ENCODE measurements at regions not wholly inside any gene's neighbourhood (a gene's known extent, or its start where the extent isn't known, plus 50 kb on each side); places are given as distances from the start of the nearest gene placed in this dataset.

DNA sequence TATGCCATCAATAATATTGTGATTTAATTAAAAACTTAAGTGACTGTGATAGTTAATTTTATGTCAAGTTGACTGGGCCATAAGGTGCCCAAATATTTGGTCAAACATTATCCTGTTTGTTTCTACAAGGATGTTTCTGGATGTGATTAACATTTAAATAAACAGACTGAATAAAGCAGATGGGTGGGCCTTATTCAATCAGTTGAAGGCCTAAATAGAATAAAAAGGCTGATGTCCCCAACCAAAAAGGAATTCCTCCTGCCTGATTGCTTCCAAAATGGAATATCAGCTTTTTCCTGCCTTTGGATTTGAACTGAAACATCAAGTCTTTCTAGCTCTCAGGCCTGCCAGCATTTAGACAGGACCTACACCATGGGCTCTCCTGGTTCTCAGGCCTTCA is 961.7 kb downstream of the NTRK3 start:
- H3K36me3 ChIP-seq (ENCODE audit: control insufficient read depth, insufficient read depth, low read length): no peaks in the 10 kb centered on the region
- no peaks in the 10 kb centered on the region for H3K4me1 ChIP-seq (ENCODE audit: control insufficient read depth, insufficient read depth, low read length)
- H3K9me3 ChIP-seq (ENCODE audit: control insufficient read depth, insufficient read depth, low read depth, low read length): no peaks in the 10 kb centered on the region
- BruUV-seq (replicated peaks): no TSS peak
- in situ Hi-C loops (cut with HindIII; ENCODE audit: low pct_unique_long_range_greater_than_20kb, low sequenced_read_pairs) (no loop called here), intact Hi-C loops (cut with micrococcal nuclease; ENCODE audit: unreplicated experiment) (no loop called here)
- TF ChIP-seq TCF7L2 (IDR thresholded peaks at IDR 0.05; ENCODE audit: low read depth, low read length) (no peak), REST (IDR thresholded peaks at IDR 0.05; ENCODE audit: insufficient read depth in 1 of 2, low read depth in 2 of 2, low read length in 1 of 2) (no peak), SIN3A (IDR thresholded peaks at IDR 0.05; ENCODE audit: borderline replicate concordance, insufficient read depth, low read depth, low read length) (no peak), POLR2AphosphoS5 (IDR thresholded peaks at IDR 0.05; ENCODE audit: low read depth, low read length) (no peak)
- TF ChIP-seq, protein P1, sequence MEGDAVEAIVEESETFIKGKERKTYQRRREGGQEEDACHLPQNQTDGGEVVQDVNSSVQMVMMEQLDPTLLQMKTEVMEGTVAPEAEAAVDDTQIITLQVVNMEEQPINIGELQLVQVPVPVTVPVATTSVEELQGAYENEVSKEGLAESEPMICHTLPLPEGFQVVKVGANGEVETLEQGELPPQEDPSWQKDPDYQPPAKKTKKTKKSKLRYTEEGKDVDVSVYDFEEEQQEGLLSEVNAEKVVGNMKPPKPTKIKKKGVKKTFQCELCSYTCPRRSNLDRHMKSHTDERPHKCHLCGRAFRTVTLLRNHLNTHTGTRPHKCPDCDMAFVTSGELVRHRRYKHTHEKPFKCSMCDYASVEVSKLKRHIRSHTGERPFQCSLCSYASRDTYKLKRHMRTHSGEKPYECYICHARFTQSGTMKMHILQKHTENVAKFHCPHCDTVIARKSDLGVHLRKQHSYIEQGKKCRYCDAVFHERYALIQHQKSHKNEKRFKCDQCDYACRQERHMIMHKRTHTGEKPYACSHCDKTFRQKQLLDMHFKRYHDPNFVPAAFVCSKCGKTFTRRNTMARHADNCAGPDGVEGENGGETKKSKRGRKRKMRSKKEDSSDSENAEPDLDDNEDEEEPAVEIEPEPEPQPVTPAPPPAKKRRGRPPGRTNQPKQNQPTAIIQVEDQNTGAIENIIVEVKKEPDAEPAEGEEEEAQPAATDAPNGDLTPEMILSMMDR (IDR thresholded peaks at IDR 0.05): no peak
- POLR2A ChIA-PET: no interaction called here
- ATAC-seq (no peak), DNase-seq (ENCODE audit: low read depth, low spot score) (no peak)
- no peaks in the 10 kb centered on the region for H3K27me3 ChIP-seq (ENCODE audit: control insufficient read depth, insufficient read depth, low read length)
- no peak overlapping the region for H3K27ac ChIP-seq (ENCODE audit: low read length)
- CTCF ChIA-PET: no interaction called here
- H3K4me3 ChIP-seq (ENCODE audit: low read depth in 2 of 2, low read length in 2 of 2): no peak overlapping the region

DNA sequence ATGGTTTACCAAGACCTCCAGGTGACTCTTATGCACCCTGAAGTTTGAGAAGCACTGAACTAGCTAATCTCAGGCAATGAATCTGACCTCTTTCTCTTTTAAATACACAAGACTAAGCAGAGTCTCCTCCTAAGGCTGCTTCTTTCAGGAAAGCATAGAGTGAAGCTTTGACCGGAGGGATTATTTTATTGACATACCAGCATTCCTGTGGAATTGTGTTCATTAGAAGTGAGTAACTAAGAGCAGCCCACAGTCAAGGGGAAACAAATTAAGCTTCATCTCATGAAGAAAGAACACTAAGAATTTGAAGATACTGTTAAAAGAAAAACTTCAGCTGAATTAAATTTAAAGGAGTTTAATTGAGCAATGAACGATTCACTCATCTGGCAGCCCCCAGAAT is 963.5 kb downstream of the NTRK3 start:
- intact Hi-C loops (cut with micrococcal nuclease; ENCODE audit: unreplicated experiment): no loop called here
- BruUV-seq (replicated peaks): no TSS peak
- CTCF ChIA-PET: no interaction called here
- Histone ChIP-seq H3K9me3 (ENCODE audit: control insufficient read depth, insufficient read depth, low read depth, low read length) (no peaks in the 10 kb centered on the region), H3K27ac (ENCODE audit: low read length) (no peak overlapping the region), H3K36me3 (ENCODE audit: control insufficient read depth, insufficient read depth, low read length) (no peaks in the 10 kb centered on the region), H3K4me3 (ENCODE audit: low read depth in 2 of 2, low read length in 2 of 2) (no peak overlapping the region), H3K27me3 (ENCODE audit: control insufficient read depth, insufficient read depth, low read length) (no peaks in the 10 kb centered on the region), H3K4me1 (ENCODE audit: control insufficient read depth, insufficient read depth, low read length) (no peaks in the 10 kb centered on the region)
- TF ChIP-seq REST (IDR thresholded peaks at IDR 0.05; ENCODE audit: insufficient read depth in 1 of 2, low read depth in 2 of 2, low read length in 1 of 2) (no peak), SIN3A (IDR thresholded peaks at IDR 0.05; ENCODE audit: borderline replicate concordance, insufficient read depth, low read depth, low read length) (no peak), TCF7L2 (IDR thresholded peaks at IDR 0.05; ENCODE audit: low read depth, low read length) (no peak), POLR2AphosphoS5 (IDR thresholded peaks at IDR 0.05; ENCODE audit: low read depth, low read length) (no peak)
- TF ChIP-seq, protein P1 (IDR thresholded peaks at IDR 0.05): no peak
- no peak for DNase-seq (ENCODE audit: low read depth, low spot score)
- in situ Hi-C loops (cut with HindIII; ENCODE audit: low pct_unique_long_range_greater_than_20kb, low sequenced_read_pairs): no loop called here
- no peak for ATAC-seq
- POLR2A ChIA-PET: no interaction called here
